GM18951 (cell line): ENCODE measurements at regions not wholly inside any gene's neighbourhood (a gene's known extent, or its start where the extent isn't known, plus 50 kb on each side); places are given as distances from the start of the nearest gene placed in this dataset.

ENCODE experiments used
- POLR2A ChIP-seq: IDR thresholded peaks from 4 replicates; pipeline ENCODE4 v1.6.1; 2011; ENCODE audit warnings: mild to moderate bottlenecking; ENCODE audit not compliant: insufficient read length, insufficient read depth; ENCODE audit errors: extremely low read depth
- in situ Hi-C: fragments of 300-500 bp; cut with MboI; formaldehyde crosslinking; loops from one replicate; pipeline ENCODE4 v1.12.0; 2022; ENCODE audit warnings: low sequenced_read_pairs, mixed read lengths, inconsistent platforms; ENCODE audit not compliant: unreplicated experiment

DNA sequence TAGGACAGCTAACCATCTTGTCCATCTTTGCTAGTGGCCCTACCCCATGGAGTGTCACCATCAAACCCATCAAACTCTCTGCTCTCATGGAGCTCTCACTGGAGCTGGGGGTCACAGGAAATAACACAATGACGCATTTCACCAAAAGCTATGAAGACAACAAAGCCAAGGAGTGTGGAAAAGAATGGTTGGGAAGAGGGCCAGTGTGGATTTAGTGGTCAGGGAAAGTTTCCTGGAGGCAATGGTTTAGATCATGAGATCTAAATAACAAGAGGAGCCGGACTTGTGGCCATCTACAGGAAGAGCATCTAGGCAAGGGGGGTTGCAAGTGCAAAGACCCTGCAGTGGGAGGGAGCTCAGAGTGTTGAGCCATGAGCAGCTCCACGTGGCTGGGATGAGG lies 189.5 kb downstream of the BMP7 start:
- in situ Hi-C loops = loop anchor here (25.0 kb wide), 1 partner anchor 485 kb away; the partner anchor contains the start of gene PCK1
- no peak for TF ChIP-seq POLR2A

DNA sequence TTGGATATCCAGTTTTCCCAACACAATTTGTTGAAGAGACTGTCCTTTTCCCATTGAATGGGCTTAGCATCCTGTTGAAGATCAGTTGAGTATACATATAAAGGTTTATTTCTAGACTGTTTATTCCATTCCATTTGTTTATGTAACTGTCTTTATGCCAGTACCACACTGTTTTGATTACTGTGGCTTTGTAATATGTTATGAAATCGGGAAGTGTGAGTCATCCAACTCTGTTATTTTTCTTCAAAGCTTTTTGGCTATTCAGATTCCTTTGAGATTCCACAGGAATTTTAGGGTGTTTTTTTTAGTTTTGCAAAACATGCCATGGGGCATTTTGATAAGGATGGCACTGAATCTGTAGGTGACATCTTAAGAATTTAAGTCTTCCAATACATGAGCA lies 188.3 kb downstream of the BMP7 start:
- in situ Hi-C loops = loop anchor here (25.0 kb wide), 1 partner anchor 484 kb away; the partner anchor contains the start of gene PCK1
- TF ChIP-seq POLR2A = no peak

DNA sequence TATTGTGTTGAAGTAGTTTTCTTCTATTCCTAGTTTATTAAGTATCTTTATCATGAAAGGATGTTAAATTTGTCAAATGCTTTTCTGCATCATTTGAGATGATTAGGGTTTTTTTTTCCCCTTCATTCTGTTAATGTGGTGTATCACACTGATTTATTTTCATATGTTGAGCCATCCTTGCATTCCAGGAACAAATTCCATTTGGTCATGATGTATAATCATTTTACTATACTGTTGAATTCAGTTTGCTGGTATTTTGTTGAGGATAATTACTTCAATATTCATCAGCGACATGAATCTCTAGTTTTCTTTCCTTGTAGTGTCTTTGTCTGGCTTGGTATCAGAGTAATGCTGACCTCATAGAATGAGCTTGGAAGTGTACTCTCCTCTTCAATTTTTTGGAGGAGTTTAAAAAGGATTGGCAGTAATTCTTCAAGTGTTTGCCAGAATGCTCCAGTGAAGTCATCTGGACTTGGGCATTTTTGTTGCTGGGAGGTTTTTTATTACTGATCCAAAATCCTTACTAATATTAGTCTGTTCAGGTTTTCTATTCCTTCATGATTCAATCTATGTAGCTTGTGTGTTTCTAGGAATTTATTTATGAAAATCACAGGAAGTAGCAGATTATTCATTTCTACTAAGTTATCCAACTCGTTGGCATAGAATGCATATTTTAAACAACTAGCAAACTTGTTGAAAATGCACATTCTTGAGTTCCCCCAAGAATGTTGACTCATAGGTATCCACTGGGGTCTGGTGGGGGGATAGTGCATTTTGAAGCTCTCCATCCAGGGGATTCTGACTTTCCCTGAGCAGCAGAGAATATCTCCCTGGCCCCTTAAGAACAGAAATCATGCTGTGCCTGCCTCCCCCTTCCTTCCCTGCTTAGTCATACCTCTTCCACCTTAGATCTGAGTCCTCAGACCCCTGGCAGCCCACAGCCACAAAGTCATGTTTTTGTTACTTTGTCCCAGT lies 187.1 kb downstream of the BMP7 start:
- in situ Hi-C loops = loop anchor here (25.0 kb wide), 1 partner anchor 483 kb away; the partner anchor contains the start of gene PCK1
- TF ChIP-seq POLR2A = no peak

DNA sequence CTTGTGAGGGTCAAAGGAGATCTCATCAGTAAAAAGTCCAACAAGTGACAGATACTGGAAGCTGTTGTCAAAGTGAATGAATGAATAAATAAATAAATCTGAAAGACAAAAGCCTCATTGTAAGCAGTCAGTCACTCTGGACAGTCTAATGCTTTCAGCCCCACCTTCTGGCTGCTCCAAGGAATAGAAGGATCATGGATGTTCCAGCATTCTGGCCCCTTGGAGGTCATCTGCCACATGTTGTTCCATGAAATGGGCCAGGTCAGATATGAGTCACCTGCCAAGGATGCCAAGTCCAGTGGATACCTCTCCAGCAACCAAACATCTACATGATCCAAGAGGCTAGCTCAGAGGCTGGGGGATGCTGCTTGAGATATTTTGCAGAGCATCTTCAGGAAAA lies 185.6 kb downstream of the BMP7 start:
- TF ChIP-seq POLR2A = no peak
- in situ Hi-C loops = loop anchor here (25.0 kb wide), 1 partner anchor 482 kb away; the partner anchor contains the start of gene PCK1

DNA sequence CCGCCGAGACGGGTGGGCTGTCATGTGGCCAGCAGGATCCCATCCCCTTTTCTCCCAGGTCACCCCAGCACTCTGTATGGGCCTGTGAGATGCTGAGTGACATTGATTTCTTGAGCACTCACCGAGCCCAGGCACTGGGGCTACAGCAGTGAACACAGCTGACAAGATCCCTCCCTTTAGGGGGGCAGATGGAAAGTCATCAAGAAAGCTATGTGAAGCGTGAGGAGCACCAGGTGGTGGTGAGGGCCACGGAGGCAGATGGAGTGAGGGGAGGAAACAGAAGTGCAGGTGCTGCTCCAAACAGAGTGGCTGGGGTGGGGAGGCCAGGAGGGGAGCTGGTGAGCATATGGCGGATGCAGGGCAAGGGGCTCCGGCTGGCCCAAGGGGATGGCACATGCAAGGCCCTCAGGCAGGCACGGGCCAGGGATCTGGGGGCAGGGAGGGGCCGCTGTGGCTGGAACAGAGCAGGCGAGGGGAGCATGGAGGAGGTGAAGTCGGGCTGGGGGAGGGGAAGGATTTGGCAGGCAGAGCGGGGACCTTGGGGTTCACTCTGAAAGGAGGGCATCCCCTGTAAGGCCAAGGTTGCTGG lies 184.0 kb downstream of the BMP7 start:
- in situ Hi-C loops = loop anchor here (25.0 kb wide), 1 partner anchor 480 kb away; the partner anchor contains the start of gene PCK1
- TF ChIP-seq POLR2A = no peak

DNA sequence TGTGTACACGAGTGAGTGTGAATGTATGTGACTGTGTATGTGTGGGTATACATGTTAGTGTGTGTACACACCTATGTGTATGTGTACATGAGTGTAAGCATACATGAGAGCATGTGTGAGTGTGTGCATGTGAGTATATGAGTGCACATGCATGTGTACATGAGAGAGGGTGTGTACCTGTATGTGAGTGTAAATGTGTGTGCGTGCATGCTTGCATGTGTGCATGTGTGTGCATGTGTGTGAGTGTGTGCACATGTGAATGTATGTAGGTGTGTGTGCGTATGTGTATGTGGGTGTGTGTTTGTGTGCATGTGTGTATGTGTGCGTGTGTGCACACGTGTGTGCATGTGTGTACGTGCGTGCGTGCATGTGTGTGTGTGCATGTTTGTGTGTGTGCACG lies 183.4 kb downstream of the BMP7 start:
- TF ChIP-seq POLR2A = no peak
- in situ Hi-C loops = loop anchor here (25.0 kb wide), 1 partner anchor 479 kb away; the partner anchor contains the start of gene PCK1

DNA sequence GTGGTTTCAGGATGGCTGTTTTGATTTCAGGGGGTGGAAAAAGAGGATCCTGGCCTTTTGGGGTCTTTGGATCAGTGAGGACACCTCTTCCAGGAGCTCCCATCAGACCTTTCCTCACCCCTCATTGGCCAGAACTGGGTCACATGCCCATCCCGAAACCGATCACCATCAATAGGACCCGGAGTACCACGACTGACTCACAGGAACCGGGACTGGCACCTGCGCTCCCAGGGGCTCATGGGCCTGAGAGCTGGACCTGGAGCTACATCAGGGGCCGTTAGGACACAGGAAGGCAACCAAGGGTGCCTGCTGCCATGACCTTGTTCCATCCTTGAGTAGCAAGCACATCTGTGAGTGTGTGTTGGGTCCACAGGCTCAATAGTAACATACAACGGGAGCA lies 180.4 kb downstream of the BMP7 start:
- TF ChIP-seq POLR2A = no peak
- in situ Hi-C loops = loop anchor here (5.0 to 25.0 kb wide), 2 partner anchors 256 to 476 kb away; partner anchors contain the start of gene PCK1

DNA sequence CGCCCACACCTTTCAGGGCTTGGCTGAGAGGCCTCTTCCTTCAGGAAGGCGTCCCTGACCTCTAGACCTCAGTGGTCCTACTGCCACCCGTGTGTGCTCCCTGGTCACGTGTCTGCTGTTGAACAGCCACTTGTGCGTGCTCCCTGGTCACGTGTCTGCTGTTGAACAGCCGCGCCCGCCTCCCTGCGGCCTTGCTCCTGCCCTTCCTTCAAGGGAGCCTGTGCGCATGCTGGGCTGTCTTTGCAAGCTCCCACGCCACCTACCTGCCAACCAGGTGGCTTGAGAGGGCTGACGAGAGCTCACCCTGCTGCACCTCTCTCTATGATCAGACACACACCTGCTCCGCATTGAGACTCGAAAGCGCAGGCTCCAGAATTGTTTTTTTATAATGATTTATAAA lies 179.3 kb downstream of the BMP7 start:
- in situ Hi-C loops = loop anchor here (5.0 to 25.0 kb wide), 2 partner anchors 255 to 475 kb away; partner anchors contain the start of gene PCK1

DNA sequence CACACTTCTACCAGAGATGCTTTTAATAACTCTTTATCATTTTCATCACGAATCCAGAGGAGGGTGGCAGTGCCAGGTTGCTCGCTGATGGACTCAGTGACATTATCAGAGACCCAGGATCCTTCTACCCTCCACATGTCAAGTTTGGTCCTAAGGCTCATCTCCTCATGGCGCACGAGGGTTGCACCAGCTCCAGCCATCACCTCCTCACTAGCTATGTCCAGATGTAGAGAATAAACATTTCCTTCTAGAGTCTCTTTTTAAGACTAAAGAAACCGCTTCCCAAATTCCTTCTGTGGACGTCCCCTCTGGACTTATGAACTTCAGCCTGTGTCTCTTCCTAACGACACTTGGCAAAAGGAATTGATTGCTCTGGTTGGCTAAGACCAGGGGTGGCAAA lies 178.7 kb downstream of the BMP7 start:
- in situ Hi-C loops = loop anchor here (5.0 to 25.0 kb wide), 2 partner anchors 255 to 475 kb away; partner anchors contain the start of gene PCK1
- no peak for TF ChIP-seq POLR2A

More for the DNA sequence above, 179.3 kb downstream of the BMP7 start:
- no peak for TF ChIP-seq POLR2A

DNA sequence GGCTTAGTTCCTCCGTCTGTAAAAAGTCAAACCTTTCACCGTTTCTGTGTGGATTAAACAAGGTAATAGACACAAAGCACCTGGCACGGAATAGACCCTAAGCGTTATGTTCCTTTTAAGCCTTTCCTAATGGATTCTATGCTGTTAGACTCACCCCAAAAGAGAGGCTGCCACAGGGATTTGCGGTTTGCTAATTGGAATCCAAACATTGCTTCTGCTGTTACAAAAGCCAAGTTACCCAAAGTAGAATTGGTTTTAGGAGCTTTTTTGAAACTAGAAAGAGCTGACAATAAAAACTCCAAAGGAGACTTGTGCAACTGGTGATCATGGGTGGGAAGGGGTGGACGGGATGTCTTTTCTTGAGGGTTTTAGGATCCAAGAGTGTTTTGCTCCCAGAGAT lies 178.0 kb downstream of the BMP7 start:
- in situ Hi-C loops = loop anchor here (5.0 to 25.0 kb wide), 2 partner anchors 254 to 474 kb away; partner anchors contain the start of gene PCK1

DNA sequence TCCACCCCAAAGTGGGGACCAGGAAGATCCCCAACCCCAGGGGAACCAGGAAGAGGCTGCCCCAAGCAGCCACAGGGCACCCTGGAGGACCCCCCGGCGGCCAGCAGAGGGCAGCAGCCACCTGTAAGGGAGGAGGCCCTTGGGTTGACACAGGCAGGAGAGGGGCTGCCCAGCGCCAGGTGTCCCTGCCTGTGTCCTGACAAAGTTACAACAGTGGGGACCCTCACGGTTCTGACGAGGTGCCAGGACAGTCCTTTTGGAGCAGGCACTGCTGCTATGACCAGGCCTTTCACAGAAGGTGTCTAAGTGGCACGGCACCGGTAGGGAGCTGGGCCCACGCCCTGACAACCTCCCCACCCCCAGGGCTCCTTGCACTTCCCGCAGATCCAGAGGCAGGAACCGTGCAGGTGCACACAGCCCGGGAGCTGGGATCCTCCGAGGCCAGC lies 176.7 kb downstream of the BMP7 start:
- TF ChIP-seq POLR2A = no peak
- in situ Hi-C loops = loop anchor here (5.0 to 25.0 kb wide), 2 partner anchors 253 to 473 kb away; partner anchors contain the start of gene PCK1

More for the DNA sequence above, 178.0 kb downstream of the BMP7 start:
- no peak for TF ChIP-seq POLR2A

DNA sequence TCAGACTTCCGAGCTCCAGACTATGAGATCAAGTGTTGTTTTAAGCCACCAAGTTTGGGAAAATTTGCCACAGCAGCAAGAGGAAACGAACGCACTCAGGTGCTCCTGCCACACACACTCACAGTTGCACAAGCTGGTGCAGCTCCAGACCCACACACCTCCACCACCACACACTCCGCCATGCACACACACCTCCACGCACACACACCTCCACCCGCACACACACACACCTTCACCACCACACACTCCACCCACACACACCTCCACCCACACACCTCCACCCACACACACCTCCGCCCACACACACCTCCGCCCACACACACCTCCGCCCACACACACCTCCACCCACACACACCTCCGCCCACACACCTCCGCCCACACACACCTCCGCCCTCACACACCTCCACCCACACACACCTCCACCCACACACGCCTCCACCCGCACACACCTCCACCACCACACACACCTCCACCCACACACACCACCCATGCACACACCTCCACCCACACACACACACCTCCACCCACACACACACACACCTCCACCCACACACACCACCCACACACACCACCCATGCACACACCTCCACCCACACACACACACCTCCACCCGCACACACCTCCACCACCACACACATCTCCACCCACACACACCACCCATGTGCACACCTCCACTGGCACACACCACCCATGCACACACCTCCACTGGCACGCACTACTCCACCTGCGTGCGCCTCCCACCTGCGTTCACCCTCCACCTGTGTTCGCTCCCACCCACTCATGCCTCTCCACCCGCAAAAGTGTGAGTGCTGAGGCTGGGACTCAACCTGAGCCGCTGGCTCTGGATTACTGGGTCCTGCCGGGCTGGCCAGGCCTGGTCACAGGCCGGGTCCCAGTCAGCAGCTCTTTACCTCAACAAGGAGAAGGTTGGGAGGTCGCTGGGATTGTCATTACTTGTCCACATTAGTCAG lies 175.6 kb downstream of the BMP7 start:
- in situ Hi-C loops = loop anchor here (25.0 kb wide), 1 partner anchor 471 kb away; the partner anchor contains the start of gene PCK1
- no peak for TF ChIP-seq POLR2A
